GM18519 (cell line): ENCODE measurements at regions not wholly inside any gene's neighbourhood (a gene's known extent, or its start where the extent isn't known, plus 50 kb on each side); places are given as distances from the start of the nearest gene placed in this dataset.
A peak's percentile ranks its signal among the peaks of the same experiment; 100 is the strongest.
"Not testable (repeated sequence)": the region's sequence is repeated elsewhere in the genome, so short reads cannot be mapped to it uniquely, and the experiment has no call there.

Experiments
- ATAC-seq: cut with Tn5 transposase; IDR thresholded peaks from one replicate; pipeline ENCODE4 v1.9.1; 2021; ENCODE audit warnings: mild to moderate bottlenecking, moderate library complexity; ENCODE audit not compliant: unreplicated experiment, low FRiP score

DNA sequence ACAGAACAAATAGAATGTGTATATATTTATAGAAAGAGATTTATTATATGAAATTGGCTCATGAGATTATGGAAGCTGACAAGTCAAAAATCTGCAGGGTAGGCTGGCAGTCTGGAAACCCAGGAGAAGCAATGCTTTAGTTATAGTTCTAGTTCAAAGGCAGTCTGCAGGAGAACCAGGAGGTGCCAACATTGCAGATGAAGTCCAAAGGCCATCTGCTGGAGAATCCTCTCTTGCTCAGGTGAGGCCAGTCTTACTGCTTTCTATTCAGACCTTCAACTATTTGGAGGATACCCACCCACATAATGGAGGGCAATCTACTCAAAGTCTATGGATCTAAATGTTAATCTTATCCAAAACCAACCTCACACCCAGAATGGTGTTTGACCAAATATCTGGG lies 75.9 kb upstream of the MRPS6 start:
- no peak for ATAC-seq

DNA sequence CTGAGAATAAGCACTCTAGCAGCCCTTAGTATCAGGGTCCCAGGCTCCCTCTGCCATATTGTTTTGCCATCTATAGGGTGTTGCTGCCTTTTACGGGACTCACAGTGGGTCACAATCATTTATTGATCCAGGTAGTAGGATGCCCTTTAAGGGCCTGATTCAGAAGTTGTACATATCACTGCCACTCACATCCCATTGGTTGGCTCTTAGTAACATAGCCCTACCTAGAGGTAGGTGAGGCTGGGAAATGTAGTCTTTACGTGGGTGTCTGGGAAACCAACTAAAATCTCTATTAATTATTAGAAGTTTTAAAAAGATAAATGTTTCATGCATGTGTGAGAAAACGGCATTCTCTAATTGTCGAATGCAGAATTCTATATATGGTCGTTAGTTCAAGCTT lies 78.8 kb upstream of the ATP5PO start:
- ATAC-seq: no peak

DNA sequence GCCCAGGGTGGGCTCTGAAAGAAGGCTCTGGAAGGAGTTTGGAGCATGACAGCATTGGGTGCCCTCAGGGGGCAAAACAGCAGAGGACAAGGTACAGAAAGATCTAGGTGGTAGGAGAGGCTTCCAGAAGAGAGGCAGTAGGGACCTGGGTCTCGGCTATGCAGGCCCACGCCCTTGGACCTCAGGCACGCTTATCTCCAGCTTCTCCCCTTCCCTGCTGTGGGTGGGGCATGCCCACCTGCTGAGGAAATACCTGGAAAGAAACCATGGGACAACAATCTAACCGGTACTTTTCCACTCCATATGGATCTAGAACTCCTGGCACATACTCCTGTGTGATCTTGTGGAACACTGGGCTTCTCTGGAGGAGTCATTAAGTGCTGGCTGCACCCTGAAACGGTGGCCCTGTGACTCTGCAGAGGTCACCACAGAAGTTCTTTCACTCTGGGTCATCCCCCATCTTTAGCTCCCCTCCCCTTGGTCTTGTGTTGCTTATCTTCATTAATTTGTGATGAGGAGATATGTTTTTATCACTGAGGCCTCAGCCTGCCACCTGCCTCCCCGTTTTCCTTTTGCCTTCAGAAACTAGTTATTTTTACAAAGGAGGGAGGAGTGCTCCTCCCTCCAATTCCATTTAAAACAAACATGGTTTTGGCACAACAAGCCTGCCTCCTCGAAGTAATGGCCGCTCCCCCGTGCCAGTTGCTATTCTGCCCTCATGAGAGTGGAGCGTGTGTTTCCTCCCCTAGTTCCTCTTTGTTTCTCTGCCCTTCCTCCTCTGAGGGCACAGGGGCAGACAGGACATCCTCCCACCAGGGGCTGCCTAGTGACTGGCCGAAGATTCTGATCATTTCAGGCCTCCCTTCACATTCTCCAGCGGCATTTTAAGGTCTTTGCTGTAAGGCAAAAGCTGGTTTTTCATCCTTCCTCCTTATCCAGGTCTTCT lies 78.0 kb upstream of the ATP5PO start:
- no peak for ATAC-seq

DNA sequence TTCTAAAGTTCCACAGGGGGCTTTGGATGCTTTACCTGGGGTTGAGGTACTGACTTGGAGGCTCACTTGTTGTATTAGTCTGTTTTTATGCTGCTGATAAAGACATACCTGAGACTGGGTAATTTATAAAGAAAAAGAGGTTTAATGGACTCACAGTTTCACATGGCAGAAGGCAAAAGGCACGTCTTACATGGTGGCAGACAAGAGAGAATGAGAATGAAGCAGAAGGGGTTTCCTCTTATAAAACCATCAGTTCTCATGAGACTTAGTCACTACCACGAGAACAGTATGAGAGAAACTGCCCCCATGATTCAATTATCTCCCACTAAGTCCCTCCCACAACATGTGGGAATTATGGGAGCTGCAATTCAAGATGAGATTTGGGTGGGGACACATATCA lies 76.8 kb upstream of the ATP5PO start:
- not testable (repeated sequence) for ATAC-seq

DNA sequence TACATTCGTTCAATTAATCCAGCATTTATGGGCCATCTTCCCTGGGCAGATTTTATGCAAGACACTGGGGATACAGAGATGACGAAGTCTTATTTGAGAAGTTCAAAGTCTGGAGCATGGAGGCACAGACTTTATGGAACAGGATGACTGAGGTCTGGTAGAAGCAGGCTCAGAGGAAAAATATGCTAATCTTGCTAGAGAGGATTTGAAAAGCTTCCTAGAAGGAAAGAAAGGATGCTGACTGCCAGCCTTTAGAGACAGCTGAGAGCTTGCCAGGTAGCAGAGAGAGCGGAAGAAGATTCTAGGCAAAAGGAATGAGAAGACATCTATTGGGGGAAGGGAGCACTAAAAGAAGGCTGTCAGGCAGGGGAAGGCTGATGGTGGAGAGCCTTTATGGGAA lies 75.5 kb upstream of the ATP5PO start:
- ATAC-seq: no peak

DNA sequence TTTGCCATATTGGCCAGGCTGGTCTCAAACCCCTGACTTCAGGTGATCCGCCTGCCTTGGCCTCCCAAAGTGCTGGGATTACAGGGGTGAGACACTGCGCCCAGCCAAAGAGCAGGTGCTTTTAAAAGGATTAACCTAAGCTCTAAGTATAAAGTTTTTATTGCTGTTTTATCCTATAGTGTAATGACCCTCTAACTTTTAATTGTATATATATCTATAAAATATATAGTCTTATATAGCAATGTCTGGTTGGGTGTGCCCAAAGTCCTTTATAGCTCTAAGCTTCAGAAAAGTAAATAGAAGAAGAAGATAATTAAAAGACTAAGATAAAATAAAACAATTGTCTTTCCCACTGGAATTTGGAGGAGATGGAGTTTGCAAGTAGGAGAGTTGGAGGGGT lies 73.8 kb upstream of the ATP5PO start:
- no peak for ATAC-seq

DNA sequence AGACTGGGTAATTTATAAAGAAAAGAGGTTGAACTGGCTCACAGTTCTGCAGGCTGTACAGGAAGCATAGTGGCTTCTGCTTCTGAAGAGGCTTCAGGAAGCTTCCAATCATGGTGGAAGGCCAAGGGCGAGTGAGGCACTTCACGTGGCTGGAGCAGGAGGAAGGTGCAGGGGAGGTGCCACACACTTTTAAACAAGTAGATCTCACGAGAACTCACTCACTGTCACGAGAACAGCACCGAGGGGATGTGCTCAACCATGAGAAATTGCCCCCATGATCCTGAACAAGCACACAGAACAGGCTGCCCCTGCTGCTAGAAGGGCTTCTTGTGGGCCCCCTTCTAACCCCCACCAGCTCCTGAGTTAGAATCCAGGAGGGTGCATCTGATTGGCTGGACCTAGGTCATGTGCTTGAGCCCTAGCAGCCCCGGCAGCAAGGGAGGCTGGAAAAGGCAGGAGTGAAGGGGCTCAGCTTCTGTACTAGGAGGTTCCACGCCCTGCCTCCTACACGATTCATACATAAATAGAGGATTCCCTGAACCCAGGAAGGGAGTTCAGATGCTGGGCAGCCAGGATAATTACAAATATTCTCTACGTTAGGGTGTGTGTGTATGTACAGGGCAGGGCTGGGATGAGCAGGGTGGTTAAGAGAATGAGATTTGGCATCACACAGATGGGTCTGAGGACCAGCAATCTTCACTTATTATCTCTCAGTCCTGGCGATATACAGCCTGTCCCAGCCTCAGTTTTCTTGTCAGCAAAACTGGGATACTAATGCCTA lies 72.8 kb upstream of the ATP5PO start:
- ATAC-seq: no peak

DNA sequence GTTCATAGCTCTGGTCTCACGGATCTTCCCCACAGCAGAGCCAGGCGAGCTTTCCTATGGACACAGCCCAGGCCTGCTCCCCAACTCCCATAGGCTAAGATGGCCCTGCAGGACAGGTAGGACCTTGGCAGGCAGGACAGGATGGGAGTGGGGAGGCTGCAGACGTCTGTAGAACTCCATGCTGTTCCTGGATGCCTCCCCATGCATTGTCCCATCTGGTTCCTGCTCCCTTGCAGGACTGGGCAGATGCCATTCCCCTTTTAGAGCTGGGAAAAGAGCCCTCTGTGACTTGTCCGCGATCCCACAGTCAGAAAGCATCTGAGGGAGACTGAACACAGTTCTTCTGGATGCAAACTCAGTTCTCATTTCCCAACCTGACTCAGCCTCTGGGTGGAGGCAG lies 71.9 kb upstream of the ATP5PO start:
- no peak for ATAC-seq

DNA sequence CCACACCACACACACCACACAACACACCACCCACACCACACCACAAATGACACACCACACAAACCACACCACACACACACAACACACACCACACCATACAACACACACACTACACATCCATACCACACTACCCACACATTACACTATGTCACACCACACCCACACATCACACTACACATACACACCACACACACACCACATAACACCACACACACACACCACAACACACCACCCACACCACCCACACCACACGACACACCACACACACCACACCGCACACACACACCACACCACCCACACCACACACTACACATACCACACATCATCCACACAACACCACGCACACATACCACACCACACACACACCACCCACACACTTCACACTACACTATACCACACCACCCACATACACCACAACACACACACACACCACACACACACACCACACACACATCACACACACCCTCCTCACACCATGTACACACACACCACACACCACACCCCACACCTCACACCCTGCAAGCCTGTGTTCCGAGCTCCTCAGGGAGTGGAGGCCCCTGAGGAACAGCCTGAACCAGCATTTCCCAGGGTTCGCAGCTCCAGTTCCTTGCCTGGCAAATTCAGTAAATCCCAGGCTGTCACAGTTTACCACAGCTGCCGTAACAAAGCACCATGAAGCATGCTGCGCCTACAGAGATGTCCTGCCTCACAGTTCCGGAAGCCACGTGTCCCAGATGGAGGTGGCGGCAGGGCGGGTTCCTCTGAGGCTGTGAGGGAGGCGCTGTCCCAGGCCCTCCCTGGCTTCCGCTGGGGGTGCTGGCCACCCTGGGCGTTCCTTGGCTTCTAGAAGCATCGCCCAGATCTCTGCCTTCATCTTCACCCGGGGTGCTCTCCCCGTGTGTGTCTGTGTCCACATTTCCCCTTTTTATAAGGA lies 69.8 kb upstream of the ATP5PO start:
- no peak for ATAC-seq

DNA sequence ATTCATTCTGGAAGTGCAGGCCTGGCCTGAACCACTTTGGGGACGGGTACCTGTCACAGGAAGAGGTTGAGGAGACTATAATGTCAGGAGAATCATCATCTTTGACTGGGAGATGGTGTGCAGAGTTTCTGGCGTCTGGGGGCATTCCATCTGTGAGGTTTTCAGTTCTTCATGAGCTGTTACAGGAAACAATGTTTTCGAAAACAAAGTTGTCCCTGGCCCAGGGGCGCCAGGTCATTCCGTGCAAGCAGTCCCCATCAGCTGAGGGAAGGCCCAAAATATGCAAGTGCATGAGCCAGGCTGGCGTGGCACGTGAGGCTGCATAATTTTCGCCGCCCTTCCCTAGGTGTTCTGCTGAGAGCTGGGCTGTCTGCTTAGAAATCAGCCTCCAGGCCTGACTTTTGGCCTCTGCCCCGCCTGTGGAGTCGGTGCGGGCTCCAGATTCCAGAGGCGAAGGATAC lies 68.4 kb upstream of the ATP5PO start:
- no peak for ATAC-seq

DNA sequence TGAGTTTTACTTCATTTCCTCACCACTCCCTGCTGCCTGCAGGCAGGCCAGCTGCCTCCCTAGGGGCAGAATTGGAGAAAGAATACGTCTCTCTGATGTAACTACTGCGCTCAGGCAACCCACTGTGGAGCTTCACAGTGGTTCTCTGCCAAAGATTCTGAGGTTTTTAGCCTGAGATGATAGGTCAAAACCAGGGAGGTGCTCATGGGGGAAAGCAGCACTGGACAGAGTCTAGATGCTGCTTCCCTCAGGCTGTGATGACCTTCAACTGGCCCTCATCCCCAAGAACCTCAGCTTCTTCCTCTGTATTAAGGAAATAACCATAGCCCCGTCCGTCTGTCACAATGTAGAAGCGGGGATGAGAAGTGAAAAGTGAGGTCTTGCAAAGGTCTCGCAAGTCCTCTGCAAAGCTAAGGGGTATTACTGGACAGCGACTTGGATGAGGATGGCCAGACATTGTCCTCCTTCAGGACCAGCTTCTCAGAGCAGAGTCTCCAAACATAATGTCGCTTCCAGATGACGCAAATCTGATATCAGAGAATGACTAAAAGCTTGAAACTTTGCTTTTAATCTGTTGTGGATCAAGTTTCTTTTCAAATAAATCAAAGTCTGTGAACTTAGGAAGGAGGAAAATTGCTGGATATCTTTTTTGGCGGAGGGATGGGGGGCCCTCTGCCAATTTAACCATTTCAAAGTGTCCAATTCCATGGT lies 65.9 kb upstream of the ATP5PO start:
- no peak for ATAC-seq

DNA sequence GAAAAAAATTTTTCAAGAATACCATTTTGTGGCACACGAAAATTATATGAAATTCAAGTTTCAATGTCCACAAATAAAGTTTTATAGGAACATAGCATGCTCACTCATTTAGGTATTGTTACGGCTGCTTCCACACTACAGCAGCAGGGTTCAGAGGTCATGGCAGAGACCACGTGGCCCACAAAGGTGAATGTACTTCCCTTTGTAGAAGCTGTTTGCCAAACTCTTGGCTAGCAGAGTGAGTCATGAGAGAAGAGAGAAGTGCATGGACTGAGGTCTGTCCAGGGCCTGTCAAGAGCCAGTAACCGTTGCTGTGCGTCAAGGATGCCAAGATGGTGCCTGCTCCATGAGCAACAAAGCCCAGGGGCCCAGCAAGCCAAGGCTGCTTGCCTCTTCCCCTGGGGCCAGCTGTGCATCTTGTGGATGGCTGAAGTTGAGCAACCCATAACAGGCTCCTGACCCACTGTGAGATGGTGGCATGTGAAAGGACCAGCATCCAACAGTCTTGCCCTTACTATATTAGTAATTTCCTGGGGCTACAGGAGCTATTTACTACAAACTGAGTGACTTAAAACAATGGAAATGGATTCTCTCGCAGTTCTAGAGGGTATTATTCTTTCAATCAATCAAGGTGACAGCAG lies 64.8 kb upstream of the ATP5PO start:
- ATAC-seq: no peak

DNA sequence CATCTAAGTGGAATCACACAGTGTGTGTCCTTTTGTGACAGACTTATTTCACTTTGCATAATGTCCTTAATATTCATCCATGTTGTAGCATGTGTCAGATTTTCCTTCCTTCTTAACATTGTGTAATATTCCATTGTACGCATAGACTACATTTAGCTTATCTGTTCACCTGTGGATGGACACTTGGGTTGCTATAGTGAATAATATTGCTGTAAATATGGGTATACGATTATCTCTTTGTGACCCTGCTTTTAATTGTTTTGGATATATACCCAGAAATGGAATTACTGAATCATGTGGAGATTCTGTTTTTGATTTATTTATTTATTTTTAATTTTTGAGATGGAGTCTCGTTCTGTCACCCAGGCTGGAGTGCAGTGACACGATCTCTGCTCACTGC lies 63.0 kb upstream of the ATP5PO start:
- ATAC-seq: no peak

DNA sequence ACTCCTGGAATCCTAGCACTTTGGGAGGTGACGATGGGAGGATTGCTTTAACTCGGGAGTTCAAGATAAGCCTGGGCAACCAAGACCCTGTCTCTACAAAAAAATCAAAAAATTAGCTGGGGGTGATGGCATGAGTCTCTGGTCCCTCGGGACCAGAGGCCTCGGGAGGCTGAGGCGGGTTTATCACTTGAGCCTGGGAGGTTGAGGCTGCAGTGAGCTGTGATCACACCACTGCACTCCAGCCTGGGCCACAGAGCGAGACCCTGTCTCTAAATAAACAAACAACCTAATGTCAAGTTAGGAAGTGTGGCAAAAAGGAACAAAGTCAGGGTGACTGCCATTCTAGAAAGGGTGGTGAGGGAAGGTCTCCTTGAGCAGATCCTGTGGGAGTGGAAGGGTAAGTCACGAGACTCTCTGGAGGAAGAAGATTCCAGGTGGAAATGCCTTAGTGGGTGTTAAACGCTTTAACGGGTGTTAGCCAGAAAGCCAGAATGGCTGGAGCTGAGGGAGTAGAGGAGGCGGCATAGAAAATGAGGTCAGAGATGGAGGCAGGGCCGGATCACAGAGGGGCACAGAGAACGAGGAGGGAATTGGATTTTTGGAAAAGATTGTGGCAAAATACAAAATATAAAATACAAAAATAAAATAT lies 62.2 kb upstream of the ATP5PO start:
- ATAC-seq: no peak

DNA sequence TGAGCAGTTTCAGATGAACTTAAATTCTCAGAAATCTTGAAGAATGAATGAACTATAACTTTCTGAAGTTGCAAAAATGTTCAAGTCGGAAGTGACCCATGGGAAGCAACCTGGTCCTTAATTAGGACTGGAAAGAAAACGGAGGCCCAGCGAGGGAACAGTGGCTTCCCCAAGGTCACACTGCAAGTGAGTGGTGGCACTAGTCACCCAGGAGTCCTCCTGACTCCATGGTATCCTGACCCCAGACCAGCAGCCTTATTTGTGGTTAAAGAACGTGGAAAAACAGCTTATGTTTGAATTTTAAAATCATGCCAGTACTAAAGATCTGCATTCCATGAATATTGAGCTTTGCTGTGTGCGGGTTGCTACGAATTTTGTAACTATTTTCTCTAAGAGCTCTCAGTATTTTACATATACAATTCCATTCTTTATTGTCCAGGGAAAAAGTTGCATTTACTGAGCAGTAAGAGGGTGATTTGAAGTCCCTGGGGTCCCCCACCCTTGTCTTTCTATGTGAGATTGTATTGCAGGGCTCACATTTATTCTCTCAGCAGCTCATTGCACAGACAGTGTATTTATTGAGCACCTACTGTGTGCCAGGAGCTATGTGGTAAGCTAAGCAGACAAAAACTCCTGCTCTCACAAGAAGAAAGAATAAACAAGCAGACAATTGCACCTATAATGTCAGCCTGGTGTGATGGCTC lies 61.6 kb upstream of the ATP5PO start:
- ATAC-seq: no peak

DNA sequence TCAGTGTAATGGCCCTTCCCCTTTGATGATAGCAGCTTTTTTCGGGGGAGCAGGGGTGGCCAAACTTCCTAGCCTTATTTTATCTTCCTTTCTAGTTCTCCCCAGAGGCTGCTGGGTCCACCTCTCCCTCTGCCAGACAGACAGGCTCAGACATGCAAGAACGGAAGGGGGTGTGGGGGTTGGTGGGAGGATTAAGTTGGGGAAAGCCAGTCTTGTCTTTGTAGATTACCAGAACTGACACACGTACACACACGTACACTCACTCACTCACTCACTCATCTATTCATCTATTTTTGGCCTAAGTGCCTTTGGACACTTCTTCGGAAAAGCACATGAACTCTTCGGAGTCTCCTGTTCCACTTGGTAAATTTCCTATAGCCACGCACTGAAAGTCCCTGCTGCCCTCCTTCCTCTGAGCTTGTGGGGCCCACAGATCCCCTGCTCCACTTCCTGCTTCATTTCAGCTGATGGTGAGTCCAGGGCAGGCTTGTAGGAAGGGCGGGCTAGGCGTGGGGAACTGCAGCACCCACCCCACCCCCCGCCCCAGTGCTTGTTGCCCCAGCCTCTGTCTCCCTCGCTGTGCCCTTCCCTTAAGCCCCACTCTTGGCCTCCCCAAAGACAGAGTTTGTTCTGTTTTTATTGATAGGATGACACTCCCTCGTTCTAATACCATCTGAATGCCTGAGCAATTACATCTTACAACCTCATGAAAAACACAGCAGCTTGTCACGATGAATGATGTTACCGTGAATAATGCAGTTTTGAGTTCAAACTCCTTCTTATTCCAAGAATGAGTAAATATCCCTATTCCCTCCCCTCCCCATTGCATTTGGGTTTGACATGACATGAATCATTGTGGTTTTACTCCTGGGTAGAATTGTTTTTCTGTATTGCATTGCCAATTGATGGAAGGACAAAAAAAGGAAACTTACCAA lies 60.7 kb upstream of the ATP5PO start:
- peak; percentile 30 for ATAC-seq

DNA sequence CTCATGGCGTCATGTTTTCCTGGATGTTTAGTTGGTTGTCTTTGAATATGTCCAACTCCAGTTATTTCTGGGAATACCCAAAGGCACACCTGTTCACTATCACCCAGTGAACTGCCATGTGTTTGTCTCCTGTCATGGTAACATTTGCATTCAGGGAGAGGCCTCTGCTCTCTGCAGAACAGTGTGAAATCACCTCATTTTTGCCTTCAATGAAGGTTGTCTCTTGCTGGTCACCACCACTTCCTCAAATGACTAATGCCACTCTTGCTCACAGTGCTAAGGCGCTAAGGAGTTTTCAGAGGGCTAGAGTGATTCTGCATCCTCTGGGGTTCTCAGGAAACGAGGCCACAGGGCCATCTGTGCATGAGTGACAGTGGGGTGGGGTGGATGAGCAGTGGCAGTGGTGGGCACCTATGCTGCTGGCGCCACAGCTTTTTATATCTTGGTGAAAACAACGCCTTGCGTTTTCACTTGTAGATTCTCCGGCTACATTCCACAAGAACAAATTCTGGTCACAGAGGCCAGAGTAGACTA lies 60.0 kb upstream of the ATP5PO start:
- ATAC-seq: peak; percentile 86
